ENCODE measurements at regions not wholly inside any gene's neighbourhood (a gene's known extent, or its start where the extent isn't known, plus 50 kb on each side); places are given as distances from the start of the nearest gene placed in this dataset.

- peak; percentile 82 for DNase-seq (ENCODE audit: low spot score)
Measured at GRCh38 chr9:13485068-13485596, 205.6 kb upstream of the MPDZ start.

DNA sequence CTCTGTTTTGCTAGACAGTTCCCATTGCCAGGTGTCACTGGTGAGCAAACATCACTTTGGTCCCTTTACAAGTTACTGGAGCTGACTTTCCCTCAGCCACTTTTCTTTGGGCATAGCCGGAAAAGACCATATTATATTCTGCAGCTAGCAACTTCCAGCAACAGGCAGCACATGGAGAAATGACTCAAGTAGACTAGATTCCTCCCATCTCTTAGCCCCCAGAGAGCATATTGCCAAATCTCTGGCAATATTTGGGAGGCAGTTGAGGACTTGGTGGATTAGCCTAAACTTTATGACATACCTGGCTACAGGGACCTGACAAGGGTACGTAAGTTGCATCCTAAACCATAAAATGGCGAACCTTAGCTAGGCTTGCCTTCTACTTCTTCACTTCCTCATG, 204.7 kb upstream of the MPDZ start:
- DNase-seq (ENCODE audit: low spot score) = no peak

DNA sequence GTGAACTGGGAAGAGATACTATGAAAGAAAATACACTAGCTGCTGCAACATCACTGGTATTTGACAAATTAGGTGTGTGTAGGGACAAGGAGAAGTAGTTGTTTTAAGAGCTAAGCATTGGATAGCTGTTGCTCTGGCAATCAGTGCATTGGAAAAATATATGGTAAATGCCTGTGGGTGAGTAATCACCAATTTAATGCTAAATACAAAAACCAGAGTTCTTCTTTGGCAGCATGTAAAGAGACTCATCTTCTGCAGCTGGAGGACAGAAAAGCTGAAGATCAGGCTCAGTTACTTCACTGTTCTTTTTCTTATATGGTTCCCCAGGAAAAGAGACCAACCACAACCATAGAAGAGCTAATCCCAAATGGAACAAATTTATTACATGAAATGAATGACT, 201.8 kb upstream of the MPDZ start:
- no peak for DNase-seq (ENCODE audit: low spot score)

GRCh38 chr9:13480693-13481092, 201.2 kb upstream of the MPDZ start:
- peak; percentile 59 for DNase-seq (ENCODE audit: low spot score)

DNA sequence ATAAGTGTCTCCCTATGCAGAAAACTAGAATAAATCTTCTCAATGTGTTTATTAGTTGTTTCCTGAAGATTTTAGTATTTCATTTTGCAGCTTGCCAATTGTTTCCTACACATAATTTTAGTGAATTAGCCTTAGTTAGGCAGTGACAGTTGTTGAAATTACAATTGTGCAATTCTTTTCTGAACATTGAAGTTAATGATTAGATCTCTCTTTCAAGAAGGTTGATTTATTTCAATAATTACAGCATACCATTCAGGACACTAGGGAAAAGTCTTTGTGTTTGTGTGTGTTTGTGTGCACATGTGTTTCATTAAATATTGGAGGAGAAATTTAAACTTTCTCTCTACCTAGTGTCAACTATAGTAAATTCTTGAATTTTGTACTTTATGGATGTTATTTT, 199.6 kb upstream of the MPDZ start:
- DNase-seq (ENCODE audit: low spot score) = no peak

DNA sequence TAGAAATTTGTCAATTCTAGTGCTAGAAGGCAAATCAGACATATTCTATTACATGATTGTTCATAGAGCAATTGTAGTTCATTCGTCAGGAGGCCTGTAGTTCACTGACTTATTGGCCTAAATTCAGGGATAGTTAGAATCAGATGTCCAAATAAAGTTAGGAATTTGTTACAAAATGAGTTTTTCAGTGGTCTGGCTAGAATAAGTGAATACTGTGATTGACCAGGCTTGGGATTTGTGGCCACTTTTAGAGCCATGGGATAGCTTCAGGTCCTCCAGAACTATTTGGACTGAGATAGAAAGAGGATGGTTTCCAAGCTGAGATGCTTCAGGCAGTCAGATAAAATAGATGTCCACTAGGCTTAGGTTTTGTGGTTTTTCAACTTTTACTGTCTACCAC, 199.1 kb upstream of the MPDZ start:
- DNase-seq (ENCODE audit: low spot score) = peak; percentile 25

GRCh38 chr9:13478160-13478559, 198.7 kb upstream of the MPDZ start:
- peak; percentile 10 for DNase-seq (ENCODE audit: low spot score)

GRCh38 chr9:13470836-13471235, 191.3 kb upstream of the MPDZ start:
- no peak for DNase-seq (ENCODE audit: low spot score)

DNA sequence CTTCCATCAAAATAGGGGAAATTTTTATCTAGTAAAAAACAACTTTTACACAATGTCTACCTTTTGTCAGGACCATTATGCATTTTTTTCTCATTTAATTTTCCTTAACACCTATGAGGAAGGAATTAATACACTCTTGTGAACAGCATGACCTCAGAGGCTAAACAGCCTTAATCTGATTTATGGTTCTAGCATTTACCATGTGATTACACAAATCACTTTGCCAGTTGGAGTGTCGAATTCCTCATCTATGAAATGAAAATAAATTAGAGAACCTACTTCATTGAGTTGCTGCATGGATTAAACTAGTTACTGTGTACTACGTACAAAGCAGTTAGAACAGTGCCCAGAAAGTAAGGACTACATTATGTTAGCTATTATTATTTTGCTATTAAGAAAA, 187.7 kb upstream of the MPDZ start:
- DNase-seq (ENCODE audit: low spot score) = no peak

- DNase-seq (ENCODE audit: low spot score) = no peak
Measured at GRCh38 chr9:13461414-13461991, 182.0 kb upstream of the MPDZ start.

GRCh38 chr9:13459071-13459470, 179.6 kb upstream of the MPDZ start:
- no peak for DNase-seq (ENCODE audit: low spot score)

- no peak for DNase-seq (ENCODE audit: low spot score)
Measured at GRCh38 chr9:13457795-13458194, 178.3 kb upstream of the MPDZ start.

DNA sequence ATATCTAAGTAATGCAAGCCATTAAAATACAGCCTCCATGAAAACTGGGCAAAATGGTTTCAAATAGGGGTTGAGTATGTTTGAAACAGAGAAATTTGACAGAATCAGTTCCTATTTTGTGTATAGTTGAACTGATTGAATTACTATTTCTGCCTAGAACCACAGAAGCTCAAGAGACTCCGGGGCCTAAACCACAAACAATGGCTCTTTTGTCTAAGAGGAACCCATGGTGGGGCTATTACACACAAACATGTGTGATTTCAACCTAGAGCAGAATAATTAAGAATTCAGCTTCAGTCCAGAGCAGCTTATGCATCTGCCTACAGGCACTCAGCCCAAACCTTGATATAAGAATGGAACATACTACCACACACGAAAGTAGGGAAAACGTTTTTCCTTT, 171.2 kb upstream of the MPDZ start:
- DNase-seq (ENCODE audit: low spot score) = no peak

GRCh38 chr9:13448482-13448881, 169.0 kb upstream of the MPDZ start:
- no peak for DNase-seq (ENCODE audit: low spot score)

DNA sequence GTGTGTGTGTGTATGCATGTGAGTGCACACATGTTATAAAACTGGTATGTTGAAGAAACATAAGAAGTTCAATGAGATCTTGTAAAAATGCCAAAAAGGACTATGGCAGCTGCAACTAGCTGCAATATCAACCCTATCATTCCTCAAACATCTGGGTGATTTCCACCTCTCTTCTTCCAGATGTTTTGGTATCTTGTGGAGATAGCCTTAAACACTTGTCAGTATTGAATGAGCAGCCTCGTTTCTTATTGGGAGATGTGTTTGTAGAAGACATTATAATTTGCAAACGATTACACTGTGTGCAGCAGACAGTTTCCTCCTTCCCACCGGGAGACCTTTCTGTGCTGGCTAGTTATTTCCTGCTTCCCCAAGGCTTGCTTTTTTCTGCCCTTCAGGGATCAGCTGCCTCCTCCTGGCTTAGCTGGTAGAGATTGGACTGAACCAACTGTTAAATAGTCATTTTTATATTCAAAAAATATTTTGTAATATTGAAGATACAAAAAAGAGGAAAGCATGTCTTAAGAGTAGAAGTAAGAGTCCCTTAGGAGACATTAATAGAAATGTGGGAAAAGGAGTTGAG, 168.4 kb upstream of the MPDZ start:
- DNase-seq (ENCODE audit: low spot score) = no peak

GRCh38 chr9:13446938-13447842, 167.7 kb upstream of the MPDZ start:
- DNase-seq (ENCODE audit: low spot score) = no peak

DNA sequence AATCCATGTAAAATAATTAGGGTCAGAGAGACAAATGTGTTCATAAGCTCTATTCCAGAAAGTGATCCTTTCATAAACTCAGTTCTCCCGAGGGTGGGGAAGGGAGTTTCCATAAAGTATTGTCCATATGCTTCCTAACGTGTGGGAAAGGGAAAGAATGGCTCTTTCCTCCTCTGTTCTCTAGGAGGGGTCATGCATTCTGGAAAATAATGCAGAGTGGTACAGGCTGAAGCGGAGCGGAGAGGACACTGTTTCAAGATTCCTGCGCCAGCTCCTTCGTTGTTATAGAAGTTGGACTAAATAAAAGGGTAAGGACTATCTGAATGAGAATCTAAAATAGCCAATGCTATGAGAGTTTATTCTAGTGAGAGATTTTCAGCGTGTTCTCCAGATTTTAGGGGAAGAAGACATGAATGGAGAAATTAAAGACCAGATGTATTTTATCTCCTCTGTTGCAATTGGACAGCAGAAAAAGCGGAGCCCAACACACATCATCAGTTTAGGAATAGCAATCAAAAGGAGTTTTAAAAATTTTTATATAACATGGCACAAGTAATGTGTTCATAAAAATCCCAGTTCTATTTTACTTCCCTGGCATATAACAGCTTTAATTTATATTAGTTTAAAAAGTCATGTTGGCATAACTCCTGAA, 166.9 kb upstream of the MPDZ start:
- DNase-seq (ENCODE audit: low spot score) = no peak

DNA sequence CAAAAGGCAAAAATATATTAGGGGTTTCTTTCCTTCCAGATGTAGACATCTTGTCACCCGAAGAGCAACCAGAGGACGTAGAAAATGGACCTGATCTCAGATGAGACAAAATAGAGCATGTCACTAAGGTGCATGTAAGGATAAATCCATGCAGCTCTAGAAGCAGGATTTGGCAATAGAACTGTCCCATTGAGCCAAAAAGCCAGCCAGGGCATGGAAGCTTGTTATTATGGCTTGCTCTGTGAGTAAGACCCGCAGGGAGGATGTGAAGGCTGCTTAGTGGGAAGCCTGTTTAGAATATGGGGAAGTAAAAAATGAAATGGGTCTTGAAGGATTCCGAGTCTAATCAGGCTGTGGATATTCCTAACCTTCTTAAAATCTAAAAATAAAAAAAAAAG, 165.6 kb upstream of the MPDZ start:
- DNase-seq (ENCODE audit: low spot score) = peak; percentile 14

GRCh38 chr9:13444245-13445102, 165.0 kb upstream of the MPDZ start:
- DNase-seq (ENCODE audit: low spot score) = peak; percentile 9

DNA sequence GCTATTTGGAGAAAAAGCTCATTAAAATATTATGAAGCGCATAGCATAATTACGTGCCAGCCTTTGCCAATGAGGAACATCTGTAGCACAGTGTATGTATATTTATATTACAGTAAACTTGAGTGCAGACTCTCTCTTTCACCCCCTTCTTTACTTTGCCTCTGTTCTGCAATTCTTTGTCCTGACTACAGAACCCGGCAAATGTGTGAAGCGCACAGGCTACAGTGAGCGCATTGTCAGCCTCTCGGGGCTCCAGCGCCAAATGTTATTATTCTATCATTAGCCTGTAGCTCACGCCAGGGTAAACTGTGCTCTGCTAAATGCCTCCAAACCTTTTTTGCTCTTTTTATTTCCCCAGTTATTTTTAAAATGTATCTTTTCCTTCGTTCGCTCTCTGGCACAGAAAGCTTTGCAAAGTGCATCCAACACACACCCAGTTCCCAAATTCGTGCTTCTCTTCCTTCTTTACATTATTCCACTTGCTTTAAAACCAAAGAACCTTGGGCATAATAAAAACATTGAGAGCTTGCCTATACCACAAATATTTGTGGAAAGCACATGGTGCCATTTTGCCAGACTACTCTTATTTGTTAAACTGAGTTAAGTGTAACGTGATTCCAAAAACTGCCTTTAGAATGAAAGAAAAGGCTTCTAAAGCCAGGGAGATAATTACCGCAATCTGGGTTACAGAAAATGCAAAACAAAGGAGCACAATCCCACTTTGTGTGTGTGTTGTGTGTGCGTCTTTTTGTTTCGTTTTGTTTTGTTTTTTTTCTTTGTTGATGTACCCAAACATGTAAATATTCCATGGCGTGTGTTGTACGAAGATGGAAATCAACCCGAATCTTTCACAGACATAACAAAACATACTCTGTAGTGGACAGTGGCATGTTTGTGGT, 164.1 kb upstream of the MPDZ start:
- DNase-seq (ENCODE audit: low spot score) = no peak

Data from AG20443 (cell line).